OCI-LY1 (cell line): ENCODE measurements at regions not wholly inside any gene's neighbourhood (a gene's known extent, or its start where the extent isn't known, plus 50 kb on each side); places are given as distances from the start of the nearest gene placed in this dataset.

ENCODE experiments used
- EZH2 ChIP-seq: fragments of 200-600 bp; sonication (generic), shearing (Covaris generic); IDR thresholded peaks from 2 replicates; pipeline ENCODE4 v1.8.0; 2017; ENCODE audit warnings: borderline replicate concordance, mixed run types, mild to moderate bottlenecking, antibody characterized with exemption, low read length, moderate library complexity, mixed read lengths
- TF ChIP-seq, protein P1 (sequence below): fragments of 200-600 bp; sonication (generic), shearing (Covaris generic); IDR thresholded peaks from 2 replicates; pipeline ENCODE4 v1.5.1; 2017; ENCODE audit warnings: mild to moderate bottlenecking, antibody characterized with exemption, low read length, moderate library complexity, mixed read lengths

DNA sequence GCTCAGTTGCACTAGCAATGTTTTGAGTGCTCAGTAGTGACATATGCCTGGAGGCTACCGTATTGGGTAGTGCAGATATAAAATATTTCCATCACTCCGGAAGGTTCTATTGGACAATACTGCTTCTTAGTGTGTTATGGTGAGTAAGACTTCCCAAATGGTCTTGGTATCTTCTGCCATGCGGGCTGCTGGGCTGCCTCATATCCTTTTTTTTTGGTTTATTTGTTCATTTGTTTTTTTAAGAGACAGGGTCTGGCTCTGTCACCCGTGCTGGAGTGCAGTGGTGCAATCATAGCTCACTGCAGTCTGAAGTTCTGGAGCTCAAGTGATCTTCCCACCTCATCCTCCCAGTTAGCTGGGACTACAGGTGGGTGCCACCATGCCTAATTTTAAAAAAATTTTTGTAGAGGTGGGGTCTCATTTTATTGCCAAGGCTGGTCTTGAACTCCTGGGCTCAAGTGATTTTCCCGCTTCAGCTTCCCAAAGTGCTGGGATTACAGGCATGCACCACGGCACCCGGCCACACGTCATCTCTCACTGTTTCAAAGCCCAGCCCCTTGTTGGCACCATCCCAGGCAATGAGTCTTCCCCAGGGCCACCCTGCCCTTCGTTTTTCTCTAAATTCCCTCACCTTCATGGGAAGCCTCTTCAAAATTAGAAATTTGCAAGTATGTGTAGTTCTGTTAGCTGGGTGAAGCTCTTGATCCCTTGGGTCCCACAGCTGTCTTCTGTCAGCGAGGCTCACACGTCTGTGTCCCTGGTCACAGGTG, 111.0 kb upstream of the KLF14 start:
- TF ChIP-seq, protein P1, sequence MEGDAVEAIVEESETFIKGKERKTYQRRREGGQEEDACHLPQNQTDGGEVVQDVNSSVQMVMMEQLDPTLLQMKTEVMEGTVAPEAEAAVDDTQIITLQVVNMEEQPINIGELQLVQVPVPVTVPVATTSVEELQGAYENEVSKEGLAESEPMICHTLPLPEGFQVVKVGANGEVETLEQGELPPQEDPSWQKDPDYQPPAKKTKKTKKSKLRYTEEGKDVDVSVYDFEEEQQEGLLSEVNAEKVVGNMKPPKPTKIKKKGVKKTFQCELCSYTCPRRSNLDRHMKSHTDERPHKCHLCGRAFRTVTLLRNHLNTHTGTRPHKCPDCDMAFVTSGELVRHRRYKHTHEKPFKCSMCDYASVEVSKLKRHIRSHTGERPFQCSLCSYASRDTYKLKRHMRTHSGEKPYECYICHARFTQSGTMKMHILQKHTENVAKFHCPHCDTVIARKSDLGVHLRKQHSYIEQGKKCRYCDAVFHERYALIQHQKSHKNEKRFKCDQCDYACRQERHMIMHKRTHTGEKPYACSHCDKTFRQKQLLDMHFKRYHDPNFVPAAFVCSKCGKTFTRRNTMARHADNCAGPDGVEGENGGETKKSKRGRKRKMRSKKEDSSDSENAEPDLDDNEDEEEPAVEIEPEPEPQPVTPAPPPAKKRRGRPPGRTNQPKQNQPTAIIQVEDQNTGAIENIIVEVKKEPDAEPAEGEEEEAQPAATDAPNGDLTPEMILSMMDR = no peak
- TF ChIP-seq EZH2 = no peak
